ENCODE measurements at regions not wholly inside any gene's neighbourhood (a gene's known extent, or its start where the extent isn't known, plus 50 kb on each side); places are given as distances from the start of the nearest gene placed in this dataset.

DNA sequence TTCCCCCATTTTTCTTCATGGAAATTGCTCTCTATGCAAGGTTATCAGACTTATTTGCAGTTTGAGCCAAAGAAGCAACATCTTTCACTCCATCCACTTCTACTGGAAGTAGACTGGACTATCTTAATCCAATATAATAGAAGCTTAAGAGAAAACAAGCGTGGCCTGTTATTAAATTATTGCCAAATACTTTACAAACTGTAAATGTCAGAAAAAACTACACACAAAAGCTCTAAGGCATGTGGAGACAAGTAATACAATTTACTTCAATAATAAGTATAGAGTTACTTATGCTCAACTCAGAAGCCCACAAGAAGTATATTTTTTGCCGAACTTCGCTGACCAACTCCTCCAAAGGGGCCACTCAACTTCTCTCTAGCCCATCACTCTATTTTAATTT, 120.3 kb downstream of the BDH1 start:
- TF ChIP-seq, protein P1, sequence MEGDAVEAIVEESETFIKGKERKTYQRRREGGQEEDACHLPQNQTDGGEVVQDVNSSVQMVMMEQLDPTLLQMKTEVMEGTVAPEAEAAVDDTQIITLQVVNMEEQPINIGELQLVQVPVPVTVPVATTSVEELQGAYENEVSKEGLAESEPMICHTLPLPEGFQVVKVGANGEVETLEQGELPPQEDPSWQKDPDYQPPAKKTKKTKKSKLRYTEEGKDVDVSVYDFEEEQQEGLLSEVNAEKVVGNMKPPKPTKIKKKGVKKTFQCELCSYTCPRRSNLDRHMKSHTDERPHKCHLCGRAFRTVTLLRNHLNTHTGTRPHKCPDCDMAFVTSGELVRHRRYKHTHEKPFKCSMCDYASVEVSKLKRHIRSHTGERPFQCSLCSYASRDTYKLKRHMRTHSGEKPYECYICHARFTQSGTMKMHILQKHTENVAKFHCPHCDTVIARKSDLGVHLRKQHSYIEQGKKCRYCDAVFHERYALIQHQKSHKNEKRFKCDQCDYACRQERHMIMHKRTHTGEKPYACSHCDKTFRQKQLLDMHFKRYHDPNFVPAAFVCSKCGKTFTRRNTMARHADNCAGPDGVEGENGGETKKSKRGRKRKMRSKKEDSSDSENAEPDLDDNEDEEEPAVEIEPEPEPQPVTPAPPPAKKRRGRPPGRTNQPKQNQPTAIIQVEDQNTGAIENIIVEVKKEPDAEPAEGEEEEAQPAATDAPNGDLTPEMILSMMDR (conservative IDR thresholded peaks at IDR 0.05 in 1 of 2, IDR thresholded peaks at IDR 0.05 in 1 of 2; ENCODE audit: extremely low read depth in 1 of 2, insufficient read depth in 1 of 2, low read depth in 1 of 2, low read length in 2 of 2): no peak
- no peak for TF ChIP-seq EZH2 (IDR thresholded peaks at IDR 0.05; ENCODE audit: borderline replicate concordance, low read length)
